Ascending aorta (tissue), 2 donors: ENCODE measurements at regions not wholly inside any gene's neighbourhood (a gene's known extent, or its start where the extent isn't known, plus 50 kb on each side); places are given as distances from the start of the nearest gene placed in this dataset.

ENCODE experiments used
- DNase-seq, 2 donors: peaks; one replicate each; pipeline ENCODE4 v3.0.0-alpha.2; 2019; ENCODE audit warnings: low spot score in 2 of 2
- H3K27ac ChIP-seq, 2 donors: fragments of 200-600 bp; sonication (generic); one replicate each; pipeline ENCODE4 v1.5.1; 2016 to 2017; ENCODE audit warnings: mild to moderate bottlenecking in 1 of 2
- H3K27me3 ChIP-seq: fragments of 200-600 bp; sonication (generic); one replicate; pipeline ENCODE4 v1.5.1; 2017
- H3K36me3 ChIP-seq, 2 donors: fragments of 200-600 bp; sonication (generic); one replicate each; pipeline ENCODE4 v1.5.1; 2016
- H3K4me1 ChIP-seq, 2 donors: fragments of 200-600 bp; sonication (generic); one replicate each; pipeline ENCODE4 v1.5.1; 2016 to 2017; ENCODE audit warnings: mild to moderate bottlenecking in 1 of 2
- H3K4me3 ChIP-seq, 2 donors: fragments of 200-600 bp; sonication (generic); one replicate each; pipeline ENCODE4 v1.5.1; 2016 to 2017; ENCODE audit warnings: mild to moderate bottlenecking in 1 of 2
- H3K9me3 ChIP-seq, 2 donors: fragments of 200-600 bp; sonication (generic); one replicate each; pipeline ENCODE4 v1.5.1; 2016
- intact Hi-C: fragments of 100-400 bp; cut with DNase I; formaldehyde crosslinking; loops from one replicate; pipeline ENCODE4 v1.15.1; 2023
- TF ChIP-seq, protein P1 (sequence below), 3 experiments: fragments of 200-600 bp in 2 of 3; fragments of 450-650 bp in 1 of 3; sonication (generic) in 2 of 3; IDR thresholded peaks; one replicate each; pipeline ENCODE4 v1.5.1; 2016 to 2019; ENCODE audit warnings: antibody characterized with exemption in 3 of 3, mild to moderate bottlenecking in 1 of 3, moderate library complexity in 1 of 3

DNA sequence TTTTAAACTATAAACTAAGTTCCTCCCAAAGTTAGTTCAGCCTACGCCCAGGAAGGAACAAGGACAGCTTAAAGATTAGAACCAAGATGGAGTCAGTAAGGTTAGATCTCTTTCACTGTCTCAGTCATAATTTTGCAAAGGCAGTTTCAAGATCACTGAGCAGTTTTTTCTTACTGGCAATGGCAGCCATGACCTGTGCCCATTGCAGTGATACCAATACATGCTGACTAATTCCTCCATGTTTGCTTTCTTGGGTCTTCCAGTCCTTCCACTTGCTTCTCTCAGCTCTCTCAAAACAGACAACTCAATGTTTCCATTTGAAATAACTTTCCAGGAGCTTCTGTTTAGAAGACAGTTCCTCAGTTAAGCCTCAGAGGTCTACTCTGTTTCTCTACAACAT, 79.5 kb downstream of the PCDH18 start:
- DNase-seq = no peak
- no peaks in the 10 kb centered on the region for H3K27me3 ChIP-seq
- intact Hi-C loops = no loop called here
- no peak overlapping the region for H3K27ac ChIP-seq
- TF ChIP-seq, protein P1, sequence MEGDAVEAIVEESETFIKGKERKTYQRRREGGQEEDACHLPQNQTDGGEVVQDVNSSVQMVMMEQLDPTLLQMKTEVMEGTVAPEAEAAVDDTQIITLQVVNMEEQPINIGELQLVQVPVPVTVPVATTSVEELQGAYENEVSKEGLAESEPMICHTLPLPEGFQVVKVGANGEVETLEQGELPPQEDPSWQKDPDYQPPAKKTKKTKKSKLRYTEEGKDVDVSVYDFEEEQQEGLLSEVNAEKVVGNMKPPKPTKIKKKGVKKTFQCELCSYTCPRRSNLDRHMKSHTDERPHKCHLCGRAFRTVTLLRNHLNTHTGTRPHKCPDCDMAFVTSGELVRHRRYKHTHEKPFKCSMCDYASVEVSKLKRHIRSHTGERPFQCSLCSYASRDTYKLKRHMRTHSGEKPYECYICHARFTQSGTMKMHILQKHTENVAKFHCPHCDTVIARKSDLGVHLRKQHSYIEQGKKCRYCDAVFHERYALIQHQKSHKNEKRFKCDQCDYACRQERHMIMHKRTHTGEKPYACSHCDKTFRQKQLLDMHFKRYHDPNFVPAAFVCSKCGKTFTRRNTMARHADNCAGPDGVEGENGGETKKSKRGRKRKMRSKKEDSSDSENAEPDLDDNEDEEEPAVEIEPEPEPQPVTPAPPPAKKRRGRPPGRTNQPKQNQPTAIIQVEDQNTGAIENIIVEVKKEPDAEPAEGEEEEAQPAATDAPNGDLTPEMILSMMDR (IDR thresholded peaks at IDR 0.05) = no peak
- no peaks in the 10 kb centered on the region for H3K4me1 ChIP-seq
- H3K36me3 ChIP-seq = no peaks in the 10 kb centered on the region
- H3K9me3 ChIP-seq = no peaks in the 10 kb centered on the region
- H3K4me3 ChIP-seq = no peak overlapping the region

DNA sequence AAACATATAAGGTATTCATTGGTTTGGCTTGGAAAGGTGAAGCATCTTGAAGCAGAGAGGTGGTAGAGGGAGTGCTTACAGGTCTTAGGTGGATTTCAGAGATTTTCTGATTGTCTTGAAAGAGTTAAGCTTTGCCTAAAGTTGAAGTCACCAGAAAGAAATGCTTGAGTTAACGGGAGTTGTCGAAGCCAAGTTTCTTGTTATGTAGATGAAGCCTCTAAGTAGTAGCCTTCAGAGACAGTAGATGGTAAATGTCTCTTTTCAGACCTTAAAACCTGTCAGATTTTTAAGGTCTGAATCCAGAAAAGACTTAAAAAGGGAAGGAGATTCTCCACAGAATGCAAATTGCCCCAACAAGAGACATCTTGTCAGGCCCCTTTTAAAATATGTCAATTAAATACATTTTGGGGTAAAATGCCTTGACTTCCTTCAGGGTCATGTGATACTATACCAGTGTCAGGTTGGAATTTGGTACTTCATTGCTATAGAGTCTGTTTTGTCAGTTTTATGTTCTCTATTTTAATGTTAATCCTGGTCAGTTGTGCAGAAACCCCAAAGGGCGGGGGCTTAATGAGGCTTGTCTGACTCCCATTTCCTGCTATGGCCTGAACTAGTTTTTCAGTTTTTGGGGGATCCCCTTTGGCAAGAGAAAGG, 81.0 kb downstream of the PCDH18 start:
- Histone ChIP-seq H3K27ac (no peak overlapping the region), H3K27me3 (no peaks in the 10 kb centered on the region), H3K4me3 (no peak overlapping the region), H3K4me1 (no peaks in the 10 kb centered on the region), H3K36me3 (no peaks in the 10 kb centered on the region), H3K9me3 (no peaks in the 10 kb centered on the region)
- TF ChIP-seq, protein P1 (IDR thresholded peaks at IDR 0.05) = no peak
- DNase-seq = no peak
- intact Hi-C loops = no loop called here

DNA sequence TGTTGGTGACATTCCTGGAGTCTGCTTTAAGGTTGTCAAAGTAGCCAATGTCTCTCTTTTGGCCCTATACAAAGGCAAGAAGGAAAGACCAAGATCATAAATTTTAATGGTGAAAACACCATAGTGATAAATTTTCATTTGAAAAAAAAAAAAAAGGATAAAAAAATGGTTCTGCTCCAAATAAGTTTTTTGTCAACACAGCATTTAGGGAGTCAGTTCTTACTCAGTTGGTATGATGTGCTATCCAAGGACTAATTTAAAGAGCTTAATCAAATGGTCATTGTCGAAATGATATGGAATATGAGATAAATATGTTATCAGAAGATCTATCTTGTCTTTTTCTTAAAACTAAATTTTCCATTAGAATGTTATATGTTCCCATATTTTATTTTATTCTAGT, 83.9 kb downstream of the PCDH18 start:
- TF ChIP-seq, protein P1 (IDR thresholded peaks at IDR 0.05) = no peak
- no peaks in the 10 kb centered on the region for H3K9me3 ChIP-seq
- intact Hi-C loops = no loop called here
- no peaks in the 10 kb centered on the region for H3K4me1 ChIP-seq
- H3K36me3 ChIP-seq = no peaks in the 10 kb centered on the region
- no peak for DNase-seq
- H3K27me3 ChIP-seq = no peaks in the 10 kb centered on the region
- H3K4me3 ChIP-seq = no peak overlapping the region
- no peak overlapping the region for H3K27ac ChIP-seq

DNA sequence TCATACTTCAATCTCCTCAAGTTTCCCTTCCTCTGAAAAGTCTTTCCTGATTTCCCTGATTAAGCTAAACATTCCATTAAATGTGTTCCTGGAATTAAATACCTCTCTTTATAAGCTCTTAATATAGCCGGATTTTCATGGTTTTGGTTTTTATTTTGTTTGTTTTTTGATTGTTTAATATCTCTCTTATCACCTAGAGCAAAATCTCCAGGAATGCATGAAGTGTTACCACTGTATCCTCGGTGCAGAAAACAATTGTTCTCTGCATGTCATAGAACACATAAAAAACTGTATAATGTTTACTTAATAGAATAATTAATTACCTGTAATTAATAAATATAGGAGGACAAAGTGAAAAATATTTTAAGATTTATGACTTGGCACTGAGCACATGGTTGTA, 86.2 kb downstream of the PCDH18 start:
- H3K4me3 ChIP-seq = no peak overlapping the region
- no peaks in the 10 kb centered on the region for H3K36me3 ChIP-seq
- TF ChIP-seq, protein P1 (IDR thresholded peaks at IDR 0.05) = no peak
- intact Hi-C loops = no loop called here
- H3K4me1 ChIP-seq = no peaks in the 10 kb centered on the region
- H3K27ac ChIP-seq = no peak overlapping the region
- DNase-seq = no peak
- H3K9me3 ChIP-seq = no peaks in the 10 kb centered on the region
- H3K27me3 ChIP-seq = no peaks in the 10 kb centered on the region

DNA sequence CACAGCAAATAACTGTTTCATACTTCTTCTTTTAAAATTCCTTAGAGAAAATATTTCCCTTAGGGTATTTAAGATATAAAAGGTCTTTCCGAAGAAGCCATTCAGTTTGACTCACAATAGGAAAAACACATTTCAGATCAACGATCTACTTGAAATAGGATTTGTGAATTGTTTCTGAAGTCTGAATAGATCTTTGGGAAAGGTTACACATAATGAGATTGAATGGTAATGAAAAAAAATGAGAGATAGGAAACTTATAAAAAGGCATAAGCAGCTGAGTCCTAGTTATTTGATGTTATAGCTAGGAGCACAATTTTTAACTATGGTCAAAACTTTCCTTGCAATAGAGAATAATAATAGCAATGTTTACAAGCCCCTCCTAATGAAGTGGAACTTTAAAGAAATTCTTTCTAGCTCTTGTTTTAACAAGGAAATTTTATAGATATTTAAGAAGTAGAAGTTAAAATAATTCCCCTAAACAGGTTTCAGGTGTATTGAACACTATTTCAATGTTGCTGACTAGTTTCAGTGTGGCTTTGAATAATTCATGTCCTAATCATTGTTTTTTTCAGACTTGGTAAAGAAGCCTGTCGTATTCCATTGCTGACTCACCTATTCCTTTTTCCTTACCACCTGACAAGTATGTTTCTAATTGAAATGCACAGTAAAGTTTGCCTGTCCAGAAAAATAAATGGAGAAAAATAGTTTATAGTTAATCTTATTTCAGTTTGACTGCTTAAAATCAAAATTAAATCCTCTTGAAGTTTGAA, 89.1 kb downstream of the PCDH18 start:
- Histone ChIP-seq H3K9me3 (no peaks in the 10 kb centered on the region), H3K27ac (no peak overlapping the region), H3K4me1 (no peaks in the 10 kb centered on the region), H3K27me3 (no peaks in the 10 kb centered on the region), H3K36me3 (no peaks in the 10 kb centered on the region), H3K4me3 (no peak overlapping the region)
- TF ChIP-seq, protein P1 (IDR thresholded peaks at IDR 0.05) = no peak
- no peak for DNase-seq
- intact Hi-C loops = no loop called here
